Fibroblast of mammary gland (primary cell): ENCODE measurements at regions not wholly inside any gene's neighbourhood (a gene's known extent, or its start where the extent isn't known, plus 50 kb on each side); places are given as distances from the start of the nearest gene placed in this dataset.

Experiments
- DNase-seq: peaks from one replicate; pipeline ENCODE4 v3.0.0-alpha.2; 2010; ENCODE audit warnings: low read depth
- H3K4me3 ChIP-seq: 2 replicates; pipeline ENCODE4 v1.5.1; 2011; ENCODE audit warnings: low read depth, mild to moderate bottlenecking, low read length, moderate library complexity; ENCODE audit not compliant: control insufficient read depth
- TF ChIP-seq, protein P1 (sequence below): conservative IDR thresholded peaks from 2 replicates; pipeline ENCODE4 v1.5.1; 2011; ENCODE audit warnings: low read depth, low read length, inconsistent platforms; ENCODE audit not compliant: control insufficient read depth, insufficient read depth

GRCh38 chr4:123455360-123455759, 58.8 kb downstream of the SPRY1 start:
- DNase-seq = no peak
- TF ChIP-seq, protein P1, sequence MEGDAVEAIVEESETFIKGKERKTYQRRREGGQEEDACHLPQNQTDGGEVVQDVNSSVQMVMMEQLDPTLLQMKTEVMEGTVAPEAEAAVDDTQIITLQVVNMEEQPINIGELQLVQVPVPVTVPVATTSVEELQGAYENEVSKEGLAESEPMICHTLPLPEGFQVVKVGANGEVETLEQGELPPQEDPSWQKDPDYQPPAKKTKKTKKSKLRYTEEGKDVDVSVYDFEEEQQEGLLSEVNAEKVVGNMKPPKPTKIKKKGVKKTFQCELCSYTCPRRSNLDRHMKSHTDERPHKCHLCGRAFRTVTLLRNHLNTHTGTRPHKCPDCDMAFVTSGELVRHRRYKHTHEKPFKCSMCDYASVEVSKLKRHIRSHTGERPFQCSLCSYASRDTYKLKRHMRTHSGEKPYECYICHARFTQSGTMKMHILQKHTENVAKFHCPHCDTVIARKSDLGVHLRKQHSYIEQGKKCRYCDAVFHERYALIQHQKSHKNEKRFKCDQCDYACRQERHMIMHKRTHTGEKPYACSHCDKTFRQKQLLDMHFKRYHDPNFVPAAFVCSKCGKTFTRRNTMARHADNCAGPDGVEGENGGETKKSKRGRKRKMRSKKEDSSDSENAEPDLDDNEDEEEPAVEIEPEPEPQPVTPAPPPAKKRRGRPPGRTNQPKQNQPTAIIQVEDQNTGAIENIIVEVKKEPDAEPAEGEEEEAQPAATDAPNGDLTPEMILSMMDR = no peak
- H3K4me3 ChIP-seq = no peak overlapping the region

- H3K4me3 ChIP-seq = no peak overlapping the region
- no peak for DNase-seq
- TF ChIP-seq, protein P1 = no peak
Observed at GRCh38 chr4:123462007-123462406, 65.4 kb downstream of the SPRY1 start.

GRCh38 chr4:123463869-123464268, 67.3 kb downstream of the SPRY1 start:
- TF ChIP-seq, protein P1 = no peak
- DNase-seq = no peak
- no peak overlapping the region for H3K4me3 ChIP-seq

DNA sequence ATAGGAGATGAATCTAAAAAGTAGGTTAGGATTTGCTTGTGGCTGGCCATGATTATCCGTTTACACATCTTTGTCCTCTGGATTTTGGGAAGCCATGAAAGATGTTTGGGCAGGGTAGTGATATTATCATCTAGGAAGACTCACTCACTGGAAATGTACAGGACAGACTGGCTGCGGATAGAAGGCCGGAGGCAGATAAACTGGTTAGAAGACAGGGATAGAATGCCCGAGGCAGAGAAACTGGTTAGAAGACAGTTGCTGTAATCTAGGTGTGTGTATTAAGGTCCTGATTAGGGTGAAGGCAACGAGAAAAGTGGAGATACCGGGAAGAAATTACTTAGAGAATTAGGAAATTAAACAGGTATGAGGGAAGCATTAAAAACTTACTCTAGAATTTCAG, 68.8 kb downstream of the SPRY1 start:
- no peak for DNase-seq
- H3K4me3 ChIP-seq = no peak overlapping the region
- TF ChIP-seq, protein P1 = no peak

DNA sequence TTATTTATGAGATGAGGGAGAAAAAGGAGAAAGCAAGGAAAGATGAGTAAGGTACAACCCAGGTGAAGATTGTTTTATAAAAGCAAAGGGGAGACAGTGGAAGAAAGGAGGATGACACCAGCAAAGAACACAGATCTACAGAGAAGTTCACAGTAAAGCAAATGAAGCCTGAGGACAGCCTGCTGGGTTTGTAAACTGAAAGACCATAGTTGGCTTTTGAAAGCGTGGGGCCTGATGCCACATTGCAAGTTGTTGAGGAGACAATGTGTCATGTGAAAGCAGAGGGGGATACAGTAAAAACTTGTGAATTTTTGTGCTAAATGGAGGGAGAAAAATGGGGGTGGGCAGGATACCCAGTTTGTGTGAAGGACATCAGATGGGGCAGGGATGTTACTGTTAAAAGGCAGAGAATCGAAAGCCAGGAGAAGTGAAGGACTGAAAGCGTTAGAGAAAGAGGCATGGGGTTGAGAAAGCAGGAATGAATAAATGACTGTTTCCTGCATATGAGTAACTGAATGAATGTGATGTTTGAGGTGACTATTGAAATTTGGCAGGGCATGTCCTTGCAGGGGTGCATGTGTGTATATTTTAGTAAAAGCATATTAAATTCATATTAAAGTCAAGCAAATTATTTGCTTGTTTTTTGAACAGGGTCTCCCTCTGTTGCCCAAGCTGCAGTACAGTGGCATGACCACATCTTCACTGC, 69.6 kb downstream of the SPRY1 start:
- DNase-seq = no peak
- no peak overlapping the region for H3K4me3 ChIP-seq
- TF ChIP-seq, protein P1 = no peak

GRCh38 chr4:123468479-123469031, 72.0 kb downstream of the SPRY1 start:
- TF ChIP-seq, protein P1 = no peak
- DNase-seq = no peak

GRCh38 chr4:123469245-123469644, 72.7 kb downstream of the SPRY1 start:
- H3K4me3 ChIP-seq = no peak overlapping the region
- DNase-seq = no peak
- TF ChIP-seq, protein P1 = no peak

More at GRCh38 chr4:123468479-123469031, 72.0 kb downstream of the SPRY1 start:
- H3K4me3 ChIP-seq = no peak overlapping the region
